ENCODE measurements at regions not wholly inside any gene's neighbourhood (a gene's known extent, or its start where the extent isn't known, plus 50 kb on each side); places are given as distances from the start of the nearest gene placed in this dataset.
"Not testable (repeated sequence)": the region's sequence is repeated elsewhere in the genome, so short reads cannot be mapped to it uniquely, and the experiment has no call there.

DNA sequence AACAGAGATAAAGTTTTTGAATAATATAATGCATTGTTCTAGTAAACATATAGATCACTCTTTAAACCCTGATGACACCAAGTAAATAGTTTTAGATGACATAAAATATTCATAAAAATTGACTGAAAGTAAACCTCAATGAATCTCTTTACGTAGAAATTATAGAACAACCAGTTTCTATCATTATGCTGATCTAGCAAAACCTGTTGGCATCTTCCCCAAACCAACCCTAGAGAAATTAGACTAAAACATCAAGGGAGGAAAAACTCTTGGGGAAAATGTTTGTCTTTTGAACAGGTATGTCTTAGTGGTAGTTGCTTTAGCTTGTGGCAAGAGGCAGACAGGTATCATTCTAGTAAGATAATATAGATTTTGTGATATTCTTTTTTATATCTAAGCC, 747.0 kb upstream of the CDH6 start:
- H3K9me3 ChIP-seq: no peaks in the 10 kb centered on the region
- TF ChIP-seq CTCF (IDR thresholded peaks at IDR 0.05): no peak
- TF ChIP-seq POLR2AphosphoS5 (IDR thresholded peaks at IDR 0.05): no peak
- no peak for TF ChIP-seq EP300 (IDR thresholded peaks at IDR 0.05)
- no peak for TF ChIP-seq POLR2A (IDR thresholded peaks at IDR 0.05)
- H3K4me1 ChIP-seq: no peaks in the 10 kb centered on the region
- H3K4me3 ChIP-seq: no peak overlapping the region
- no peak overlapping the region for H3K27ac ChIP-seq
- H3K36me3 ChIP-seq: no peaks in the 10 kb centered on the region
- no peak for DNase-seq (ENCODE audit: low spot score in 2 of 2)
- no peaks in the 10 kb centered on the region for H3K27me3 ChIP-seq
- 62% methylated on average over 1 of the region's 1 CpG for WGBS

GRCh38 chr5:30438785-30439184, 754.7 kb upstream of the CDH6 start:
- no peaks in the 10 kb centered on the region for H3K4me1 ChIP-seq
- no peak for DNase-seq (ENCODE audit: low spot score in 2 of 2)
- H3K4me3 ChIP-seq: no peak overlapping the region
- H3K27ac ChIP-seq: no peak overlapping the region
- TF ChIP-seq POLR2AphosphoS5 (IDR thresholded peaks at IDR 0.05) (no peak), CTCF (IDR thresholded peaks at IDR 0.05) (no peak), EP300 (IDR thresholded peaks at IDR 0.05) (no peak)
- no peaks in the 10 kb centered on the region for H3K36me3 ChIP-seq
- H3K27me3 ChIP-seq: no peaks in the 10 kb centered on the region
- WGBS: 67% methylated on average over 1 of the region's 1 CpG
- H3K9me3 ChIP-seq: peaks cover 6% of the 10 kb centered on the region

- TF ChIP-seq CTCF (IDR thresholded peaks at IDR 0.05): no peak
- no peak for TF ChIP-seq POLR2A (IDR thresholded peaks at IDR 0.05)
- TF ChIP-seq EP300 (IDR thresholded peaks at IDR 0.05): no peak
- no peak for TF ChIP-seq POLR2AphosphoS5 (IDR thresholded peaks at IDR 0.05)
- no peak for DNase-seq (ENCODE audit: low spot score in 2 of 2)
- 33% methylated on average over 3 of the region's 3 CpGs for WGBS
- no peak overlapping the region for H3K27ac ChIP-seq
- peaks cover 6% of the 10 kb centered on the region for H3K9me3 ChIP-seq
- no peaks in the 10 kb centered on the region for H3K36me3 ChIP-seq
- H3K27me3 ChIP-seq: no peaks in the 10 kb centered on the region
- no peak overlapping the region for H3K4me3 ChIP-seq
- no peaks in the 10 kb centered on the region for H3K4me1 ChIP-seq
These were observed 756.8 kb upstream of the CDH6 start for GRCh38 chr5:30436691-30437090.

DNA sequence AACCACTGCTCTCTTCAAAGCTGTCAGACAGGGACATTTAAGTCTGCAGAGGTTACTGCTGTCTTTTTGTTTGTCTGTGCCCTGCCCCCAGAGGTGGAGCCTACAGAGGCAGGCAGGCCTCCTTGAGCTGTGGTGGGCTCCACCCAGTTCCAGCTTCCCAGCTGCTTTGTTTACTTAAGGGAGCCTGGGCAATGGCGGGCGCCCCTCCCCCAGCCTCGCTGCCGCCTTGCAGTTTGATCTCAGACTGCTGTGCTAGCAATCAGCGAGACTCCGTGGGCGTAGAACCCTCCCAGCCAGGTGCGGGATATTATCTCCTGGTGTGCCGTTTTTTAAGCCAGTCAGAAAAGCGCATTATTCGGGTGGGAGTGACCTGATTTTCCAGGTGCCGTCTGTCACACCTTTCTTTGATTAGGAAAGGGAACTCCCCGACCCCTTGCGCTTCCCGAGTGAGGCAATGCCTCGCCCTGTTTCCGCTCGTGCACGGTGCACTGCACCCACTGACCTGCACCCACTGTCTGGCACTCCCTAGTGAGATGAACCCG, 764.5 kb upstream of the CDH6 start:
- H3K4me1 ChIP-seq; DNase-seq (ENCODE audit: low spot score in 2 of 2); H3K4me3 ChIP-seq; H3K9me3 ChIP-seq; H3K36me3 ChIP-seq; H3K27ac ChIP-seq; H3K27me3 ChIP-seq: not testable (repeated sequence)
- WGBS: 87% methylated on average over 15 of the region's 20 CpGs

DNA sequence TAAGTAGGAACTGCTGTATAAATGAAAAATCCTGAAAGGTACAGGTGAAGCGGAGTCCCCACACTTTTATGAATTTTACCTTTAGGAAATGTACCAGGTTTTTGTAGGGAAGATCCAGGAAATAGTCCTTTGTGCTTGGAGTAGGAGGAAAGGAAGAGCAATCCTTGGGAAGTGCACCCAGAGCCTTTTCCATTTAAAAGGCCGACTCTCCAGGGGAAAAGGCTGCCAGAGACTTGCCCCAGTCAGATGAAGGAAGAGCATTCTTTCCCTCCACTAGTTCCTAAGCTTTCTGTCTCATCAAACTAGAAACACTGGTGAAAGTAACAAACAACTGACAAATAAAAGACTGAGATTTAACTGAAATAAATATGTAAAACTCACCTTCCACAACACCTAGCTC, 779.4 kb upstream of the CDH6 start:
- TF ChIP-seq POLR2A (IDR thresholded peaks at IDR 0.05): no peak
- TF ChIP-seq EP300 (IDR thresholded peaks at IDR 0.05): no peak
- no peak for TF ChIP-seq POLR2AphosphoS5 (IDR thresholded peaks at IDR 0.05)
- no peak for TF ChIP-seq CTCF (IDR thresholded peaks at IDR 0.05)
- no peak overlapping the region for H3K4me3 ChIP-seq
- 77% methylated on average over 2 of the region's 2 CpGs for WGBS
- H3K4me1 ChIP-seq: no peaks in the 10 kb centered on the region
- DNase-seq (ENCODE audit: low spot score in 2 of 2): no peak
- H3K36me3 ChIP-seq: no peaks in the 10 kb centered on the region
- H3K27ac ChIP-seq: no peak overlapping the region
- no peaks in the 10 kb centered on the region for H3K9me3 ChIP-seq
- H3K27me3 ChIP-seq: no peaks in the 10 kb centered on the region

DNA sequence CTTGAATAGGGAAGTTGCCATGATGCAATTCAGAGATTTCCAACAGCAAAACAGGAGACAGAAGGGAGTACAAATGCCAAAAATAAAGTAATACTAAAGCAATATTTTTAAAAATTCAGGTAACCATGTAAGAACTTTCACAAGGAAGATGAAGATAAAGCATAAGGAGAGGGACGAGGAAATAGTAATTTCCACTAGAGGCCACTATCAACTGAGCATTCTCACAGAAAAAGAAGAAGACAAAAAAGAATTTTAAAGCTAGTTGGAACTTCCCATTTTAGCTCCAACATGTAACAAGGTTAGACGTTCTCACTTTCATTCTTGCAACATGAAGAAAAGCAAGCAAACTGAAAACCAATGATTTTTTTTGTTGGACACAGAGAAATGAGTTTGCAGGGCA, 779.9 kb upstream of the CDH6 start:
- 56% methylated on average over 2 of the region's 2 CpGs for WGBS
- H3K27me3 ChIP-seq: no peaks in the 10 kb centered on the region
- no peaks in the 10 kb centered on the region for H3K9me3 ChIP-seq
- no peak overlapping the region for H3K4me3 ChIP-seq
- no peak overlapping the region for H3K27ac ChIP-seq
- no peaks in the 10 kb centered on the region for H3K4me1 ChIP-seq
- no peak for TF ChIP-seq EP300 (IDR thresholded peaks at IDR 0.05)
- no peak for TF ChIP-seq CTCF (IDR thresholded peaks at IDR 0.05)
- TF ChIP-seq POLR2A (IDR thresholded peaks at IDR 0.05): no peak
- no peak for TF ChIP-seq POLR2AphosphoS5 (IDR thresholded peaks at IDR 0.05)
- no peak for DNase-seq (ENCODE audit: low spot score in 2 of 2)
- H3K36me3 ChIP-seq: no peaks in the 10 kb centered on the region
